GM19023 (cell line): ENCODE measurements at regions not wholly inside any gene's neighbourhood (a gene's known extent, or its start where the extent isn't known, plus 50 kb on each side); places are given as distances from the start of the nearest gene placed in this dataset.
"Not testable (repeated sequence)": the region's sequence is repeated elsewhere in the genome, so short reads cannot be mapped to it uniquely, and the experiment has no call there.

ENCODE experiments used
- ATAC-seq: cut with Tn5 transposase; IDR thresholded peaks from one replicate; pipeline ENCODE4 v1.9.1; 2021; ENCODE audit warnings: mild to moderate bottlenecking, moderate library complexity; ENCODE audit not compliant: unreplicated experiment

GRCh38 chr3:33919312-33920120 is 121.1 kb downstream of the PDCD6IP start:
- no peak for ATAC-seq

GRCh38 chr3:33920511-33920910 is 122.1 kb downstream of the PDCD6IP start:
- ATAC-seq, result no peak

- no peak for ATAC-seq
These were observed 123.2 kb downstream of the PDCD6IP start for GRCh38 chr3:33921608-33922007.

GRCh38 chr3:33926998-33927605 is 128.7 kb downstream of the PDCD6IP start:
- ATAC-seq, result no peak

- ATAC-seq, result no peak
These were observed 131.4 kb downstream of the PDCD6IP start for GRCh38 chr3:33929813-33930212.

- no peak for ATAC-seq
These were observed 133.1 kb downstream of the PDCD6IP start for GRCh38 chr3:33931512-33931911.

GRCh38 chr3:33932010-33932764 is 133.8 kb downstream of the PDCD6IP start:
- ATAC-seq, result no peak

GRCh38 chr3:33936171-33936920 is 137.9 kb downstream of the PDCD6IP start:
- ATAC-seq, result no peak

GRCh38 chr3:33936921-33937525 is 138.6 kb downstream of the PDCD6IP start:
- ATAC-seq, result no peak

GRCh38 chr3:33937628-33938027 is 139.2 kb downstream of the PDCD6IP start:
- ATAC-seq, result no peak

GRCh38 chr3:33940149-33940548 is 141.7 kb downstream of the PDCD6IP start:
- ATAC-seq, result no peak

- no peak for ATAC-seq
These were observed 142.3 kb downstream of the PDCD6IP start for GRCh38 chr3:33940736-33941135.

GRCh38 chr3:33941804-33942203 is 143.4 kb downstream of the PDCD6IP start:
- ATAC-seq, result no peak

- no peak for ATAC-seq
These were observed 144.2 kb downstream of the PDCD6IP start for GRCh38 chr3:33942483-33943150.

GRCh38 chr3:33943277-33943676 is 144.8 kb downstream of the PDCD6IP start:
- no peak for ATAC-seq

- not testable (repeated sequence) for ATAC-seq
These were observed 148.2 kb downstream of the PDCD6IP start for GRCh38 chr3:33946612-33947011.

- no peak for ATAC-seq
These were observed 149.1 kb downstream of the PDCD6IP start for GRCh38 chr3:33947272-33948195.

- ATAC-seq, result no peak
These were observed 150.6 kb downstream of the PDCD6IP start for GRCh38 chr3:33949074-33949473.

GRCh38 chr3:33954956-33955355 is 156.5 kb downstream of the PDCD6IP start:
- ATAC-seq, result no peak
